HL-60 (cell line): ENCODE measurements at regions not wholly inside any gene's neighbourhood (a gene's known extent, or its start where the extent isn't known, plus 50 kb on each side); places are given as distances from the start of the nearest gene placed in this dataset.

Source experiments
- DNase-seq, 2 experiments: peaks; one replicate each; pipeline ENCODE4 v3.0.0-alpha.2; 2010 to 2020; ENCODE audit warnings: low read depth in 1 of 2, low spot score in 1 of 2
- H3K27ac ChIP-seq: fragments of 250-450 bp; sonication (Bioruptor Pico); replicated peaks from 2 replicates; pipeline ENCODE4 v1.5.1; 2020; ENCODE audit warnings: mild to moderate bottlenecking, moderate library complexity
- H3K27me3 ChIP-seq: fragments of 250-450 bp; sonication (Bioruptor Pico); 2 replicates; pipeline ENCODE4 v1.5.1; 2021; ENCODE audit warnings: mild to moderate bottlenecking, moderate library complexity; ENCODE audit not compliant: insufficient read depth, poor library complexity, severe bottlenecking
- H3K4me3 ChIP-seq: replicated peaks from 2 replicates; pipeline ENCODE4 v1.5.1; 2011; ENCODE audit warnings: mild to moderate bottlenecking, control low read depth, low read length; ENCODE audit not compliant: insufficient read depth
- CTCF ChIP-seq: IDR thresholded peaks from one replicate; pipeline ENCODE4 v1.5.1; 2011; ENCODE audit warnings: low read length, control low read depth, inconsistent platforms; ENCODE audit not compliant: insufficient read depth
- GABPA ChIP-seq: IDR thresholded peaks from 2 replicates; pipeline ENCODE4 v1.6.1; 2012; ENCODE audit warnings: low read depth
- POLR2AphosphoS5 ChIP-seq: IDR thresholded peaks from 2 replicates; pipeline ENCODE4 v1.6.1; 2012; ENCODE audit warnings: low read depth
- REST ChIP-seq: IDR thresholded peaks from 2 replicates; pipeline ENCODE4 v1.6.1; 2012; ENCODE audit warnings: low read depth; ENCODE audit not compliant: insufficient replicate concordance
- SPI1 ChIP-seq: IDR thresholded peaks from 2 replicates; pipeline ENCODE4 v1.6.1; 2012; ENCODE audit warnings: low read depth, mild to moderate bottlenecking, borderline replicate concordance

- Histone ChIP-seq H3K27ac (no peak overlapping the region), H3K4me3 (no peak overlapping the region), H3K27me3 (peaks cover 2% of the 10 kb centered on the region)
- TF ChIP-seq GABPA: no peak
- TF ChIP-seq CTCF: no peak
- no peak for TF ChIP-seq REST
- TF ChIP-seq SPI1: no peak
- TF ChIP-seq POLR2AphosphoS5: no peak
- DNase-seq: no peak
Observed at GRCh38 chr7:91347290-91347689, 83.1 kb downstream of the FZD1 start.

- no peak for DNase-seq
- no peak for TF ChIP-seq REST
- TF ChIP-seq GABPA: no peak
- TF ChIP-seq SPI1: no peak
- TF ChIP-seq CTCF: no peak
- Histone ChIP-seq H3K27ac (no peak overlapping the region), H3K27me3 (peaks cover 3% of the 10 kb centered on the region), H3K4me3 (no peak overlapping the region)
Observed at GRCh38 chr7:91348711-91349110, 84.5 kb downstream of the FZD1 start.

- Histone ChIP-seq H3K27ac (no peak overlapping the region), H3K4me3 (no peak overlapping the region), H3K27me3 (peaks cover 5% of the 10 kb centered on the region)
- no peak for DNase-seq
- TF ChIP-seq POLR2AphosphoS5 (no peak), SPI1 (no peak), GABPA (no peak)
Observed at GRCh38 chr7:91351374-91351773, 87.1 kb downstream of the FZD1 start.

- Histone ChIP-seq H3K27ac (no peak overlapping the region), H3K4me3 (no peak overlapping the region), H3K27me3 (peaks cover 5% of the 10 kb centered on the region)
- TF ChIP-seq POLR2AphosphoS5: no peak
- no peak for TF ChIP-seq SPI1
- TF ChIP-seq GABPA: no peak
- no peak for TF ChIP-seq CTCF
- TF ChIP-seq REST: no peak
- DNase-seq: no peak
Observed at GRCh38 chr7:91352091-91352490, 87.9 kb downstream of the FZD1 start.
